Transverse colon (tissue), 4 donors: ENCODE measurements at regions not wholly inside any gene's neighbourhood (a gene's known extent, or its start where the extent isn't known, plus 50 kb on each side); places are given as distances from the start of the nearest gene placed in this dataset.

Source experiments
- DNase-seq: peaks from one replicate; pipeline ENCODE4 v3.0.0-alpha.2; 2019
- H3K27ac ChIP-seq, 4 donors: fragments of 200-600 bp; sonication (generic); 2 replicates each; pipeline ENCODE4 v1.5.1; 2016 to 2018; ENCODE audit warnings: inconsistent platforms in 4 of 4
- H3K27me3 ChIP-seq: fragments of 200-600 bp; sonication (generic); 2 replicates; pipeline ENCODE4 v1.5.1; 2017; ENCODE audit warnings: inconsistent platforms
- H3K36me3 ChIP-seq, 4 donors: fragments of 200-600 bp; sonication (generic); 2 replicates each; pipeline ENCODE4 v1.5.1; 2017 to 2019; ENCODE audit warnings: inconsistent platforms in 4 of 4
- H3K4me1 ChIP-seq, 4 donors: fragments of 200-600 bp; sonication (generic); 2 replicates each; pipeline ENCODE4 v1.5.1; 2017 to 2020; ENCODE audit warnings: inconsistent platforms in 4 of 4
- H3K4me3 ChIP-seq, 4 donors: fragments of 200-600 bp; sonication (generic); 1 replicate in 1 of 4; 2 replicates in 3 of 4; pipeline versions ENCODE4 v1.5.1 to v1.6.1; 2017 to 2019; ENCODE audit warnings: inconsistent platforms in 4 of 4
- H3K9me3 ChIP-seq, 2 donors: fragments of 200-600 bp; sonication (generic); 2 replicates each; pipeline ENCODE4 v1.5.1; 2017 to 2019; ENCODE audit warnings: inconsistent platforms in 2 of 2
- EP300 ChIP-seq: sonication (generic); formaldehyde crosslinking; IDR thresholded peaks from one replicate; pipeline ENCODE4 v1.6.1; 2017; ENCODE audit warnings: antibody characterized with exemption, low read depth
- POLR2A ChIP-seq: fragments of 450-650 bp; IDR thresholded peaks from one replicate; pipeline ENCODE4 v1.6.1; 2016; ENCODE audit warnings: antibody characterized with exemption, mild to moderate bottlenecking, moderate library complexity
- POLR2AphosphoS5 ChIP-seq, 3 donors: sonication (generic); formaldehyde crosslinking; IDR thresholded peaks; one replicate each; pipeline ENCODE4 v1.6.1; 2016; ENCODE audit warnings: antibody characterized with exemption in 3 of 3
- WGBS, 2 donors: methylation state at CpG; one replicate each; pipeline ENCODE4 v1.1.5; 2018; ENCODE audit warnings: low coverage in 1 of 2; 5-methylcytosine and 5-hydroxymethylcytosine counted together
- in situ Hi-C, 4 donors: fragments of 200-750 bp; cut with MboI; loops; one replicate each; pipeline versions ENCODE4 v1.15.0 to v1.15.1; 2017; ENCODE audit warnings: low sequenced_read_pairs in 3 of 4, low pct_ligation_motif_present in 1 of 4, low pct_unique_long_range_greater_than_20kb in 1 of 4
- intact Hi-C: fragments of 100-400 bp; cut with DNase I; formaldehyde crosslinking; loops from one replicate; pipeline ENCODE4 v1.15.1; 2023; ENCODE audit warnings: low total_unique reads
- TF ChIP-seq, protein P1 (sequence below), 5 experiments: fragments of 200-600 bp in 3 of 5; fragments of 450-650 bp in 2 of 5; sonication (generic) in 3 of 5; IDR thresholded peaks; 1 replicate in 2 of 5; 2 replicates in 3 of 5; pipeline ENCODE4 v1.5.1; 2016 to 2017; ENCODE audit warnings: antibody characterized with exemption in 5 of 5, inconsistent platforms in 3 of 5, mild to moderate bottlenecking in 2 of 5, moderate library complexity in 1 of 5

DNA sequence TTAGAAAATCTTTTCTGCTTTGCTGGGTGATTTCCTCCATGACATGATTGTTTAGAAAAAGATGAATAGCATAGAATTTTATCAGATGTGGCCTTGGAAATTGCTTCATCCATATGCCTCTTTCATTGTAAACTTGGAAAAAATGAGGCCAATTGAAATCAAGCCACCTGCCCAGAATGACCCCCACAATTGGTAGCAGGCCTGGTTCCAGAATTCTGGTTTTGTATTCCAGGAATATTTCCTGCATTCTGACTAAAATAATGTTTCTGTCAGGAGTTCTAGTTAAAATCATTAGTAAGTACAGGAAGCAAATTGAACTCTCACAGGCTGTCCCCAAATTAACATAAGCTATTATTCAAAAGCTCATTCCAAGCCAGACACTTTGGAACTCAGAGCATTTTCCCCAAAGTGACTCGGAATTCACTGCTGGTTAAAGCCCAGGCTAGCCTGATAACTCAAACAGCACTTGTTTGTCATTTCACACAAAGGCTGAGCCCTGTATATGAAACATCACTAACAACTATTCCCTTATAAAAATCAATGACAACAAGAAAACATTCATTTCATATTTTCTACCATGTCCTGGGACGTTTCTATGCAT is 75.1 kb upstream of the ADCY2 start:
- Histone ChIP-seq H3K36me3 (no peaks in the 10 kb centered on the region), H3K4me1 (no peaks in the 10 kb centered on the region), H3K27ac (no peak overlapping the region), H3K4me3 (no peak overlapping the region), H3K9me3 (no peaks in the 10 kb centered on the region), H3K27me3 (no peaks in the 10 kb centered on the region)
- TF ChIP-seq POLR2AphosphoS5 (IDR thresholded peaks at IDR 0.05) = no peak
- TF ChIP-seq EP300 = no peak
- TF ChIP-seq POLR2A = no peak
- TF ChIP-seq, protein P1, sequence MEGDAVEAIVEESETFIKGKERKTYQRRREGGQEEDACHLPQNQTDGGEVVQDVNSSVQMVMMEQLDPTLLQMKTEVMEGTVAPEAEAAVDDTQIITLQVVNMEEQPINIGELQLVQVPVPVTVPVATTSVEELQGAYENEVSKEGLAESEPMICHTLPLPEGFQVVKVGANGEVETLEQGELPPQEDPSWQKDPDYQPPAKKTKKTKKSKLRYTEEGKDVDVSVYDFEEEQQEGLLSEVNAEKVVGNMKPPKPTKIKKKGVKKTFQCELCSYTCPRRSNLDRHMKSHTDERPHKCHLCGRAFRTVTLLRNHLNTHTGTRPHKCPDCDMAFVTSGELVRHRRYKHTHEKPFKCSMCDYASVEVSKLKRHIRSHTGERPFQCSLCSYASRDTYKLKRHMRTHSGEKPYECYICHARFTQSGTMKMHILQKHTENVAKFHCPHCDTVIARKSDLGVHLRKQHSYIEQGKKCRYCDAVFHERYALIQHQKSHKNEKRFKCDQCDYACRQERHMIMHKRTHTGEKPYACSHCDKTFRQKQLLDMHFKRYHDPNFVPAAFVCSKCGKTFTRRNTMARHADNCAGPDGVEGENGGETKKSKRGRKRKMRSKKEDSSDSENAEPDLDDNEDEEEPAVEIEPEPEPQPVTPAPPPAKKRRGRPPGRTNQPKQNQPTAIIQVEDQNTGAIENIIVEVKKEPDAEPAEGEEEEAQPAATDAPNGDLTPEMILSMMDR (IDR thresholded peaks at IDR 0.05) = no peak
- in situ Hi-C loops = no loop called here
- WGBS, 2 donors = 38 to 48% methylated on average over 2 of the region's 2 CpGs
- intact Hi-C loops = no loop called here
- no peak for DNase-seq

DNA sequence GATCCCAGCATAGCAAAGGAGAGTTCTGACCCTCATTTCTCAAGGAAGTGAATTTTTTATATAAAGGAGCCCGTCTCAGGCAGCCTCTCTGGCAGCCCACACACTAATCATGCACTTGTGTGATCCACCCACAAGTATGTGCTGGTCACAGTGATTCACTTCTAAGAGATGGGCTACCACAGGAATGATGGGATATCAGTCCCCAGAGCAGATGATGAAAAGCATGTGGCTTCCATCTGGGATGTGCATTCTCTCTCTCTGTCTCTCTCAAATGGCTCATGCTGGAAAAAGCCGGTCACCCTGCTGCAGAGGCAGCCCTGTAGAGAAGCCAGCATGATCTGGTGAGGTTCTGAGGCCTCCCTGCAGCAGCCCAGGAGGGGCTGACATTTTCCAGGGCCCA is 74.2 kb upstream of the ADCY2 start:
- H3K27ac ChIP-seq = no peak overlapping the region
- no peaks in the 10 kb centered on the region for H3K9me3 ChIP-seq
- intact Hi-C loops = no loop called here
- no peak overlapping the region for H3K4me3 ChIP-seq
- H3K4me1 ChIP-seq = no peaks in the 10 kb centered on the region
- in situ Hi-C loops = no loop called here
- DNase-seq = no peak
- 32% methylated on average over 2 of the region's 2 CpGs; no CpG with 5 or more reads in 1 of the 2 donors for WGBS, 2 donors
- no peaks in the 10 kb centered on the region for H3K27me3 ChIP-seq
- H3K36me3 ChIP-seq = no peaks in the 10 kb centered on the region
- TF ChIP-seq POLR2A = no peak
- peak in 1 of 3 donors; percentile 21 for TF ChIP-seq POLR2AphosphoS5 (IDR thresholded peaks at IDR 0.05)
- TF ChIP-seq EP300 = no peak

DNA sequence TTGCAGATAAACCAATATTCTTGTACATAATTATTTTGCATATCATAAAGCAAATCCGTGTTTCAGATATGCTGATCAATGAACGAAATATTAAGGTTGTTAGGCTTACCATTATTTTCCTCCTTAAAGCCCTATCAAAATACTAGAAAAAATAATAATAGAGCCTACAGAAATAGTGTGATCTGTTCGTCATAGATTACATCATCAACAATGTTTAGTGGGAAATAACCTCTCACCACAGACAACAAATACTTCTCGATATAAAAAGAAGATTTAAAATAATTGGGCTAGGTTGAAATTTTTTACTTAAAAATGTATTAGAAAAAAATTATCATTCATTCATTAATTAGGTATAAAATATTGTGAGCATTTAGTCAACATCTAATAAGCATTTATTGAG is 71.0 kb upstream of the ADCY2 start:
- intact Hi-C loops = no loop called here

DNA sequence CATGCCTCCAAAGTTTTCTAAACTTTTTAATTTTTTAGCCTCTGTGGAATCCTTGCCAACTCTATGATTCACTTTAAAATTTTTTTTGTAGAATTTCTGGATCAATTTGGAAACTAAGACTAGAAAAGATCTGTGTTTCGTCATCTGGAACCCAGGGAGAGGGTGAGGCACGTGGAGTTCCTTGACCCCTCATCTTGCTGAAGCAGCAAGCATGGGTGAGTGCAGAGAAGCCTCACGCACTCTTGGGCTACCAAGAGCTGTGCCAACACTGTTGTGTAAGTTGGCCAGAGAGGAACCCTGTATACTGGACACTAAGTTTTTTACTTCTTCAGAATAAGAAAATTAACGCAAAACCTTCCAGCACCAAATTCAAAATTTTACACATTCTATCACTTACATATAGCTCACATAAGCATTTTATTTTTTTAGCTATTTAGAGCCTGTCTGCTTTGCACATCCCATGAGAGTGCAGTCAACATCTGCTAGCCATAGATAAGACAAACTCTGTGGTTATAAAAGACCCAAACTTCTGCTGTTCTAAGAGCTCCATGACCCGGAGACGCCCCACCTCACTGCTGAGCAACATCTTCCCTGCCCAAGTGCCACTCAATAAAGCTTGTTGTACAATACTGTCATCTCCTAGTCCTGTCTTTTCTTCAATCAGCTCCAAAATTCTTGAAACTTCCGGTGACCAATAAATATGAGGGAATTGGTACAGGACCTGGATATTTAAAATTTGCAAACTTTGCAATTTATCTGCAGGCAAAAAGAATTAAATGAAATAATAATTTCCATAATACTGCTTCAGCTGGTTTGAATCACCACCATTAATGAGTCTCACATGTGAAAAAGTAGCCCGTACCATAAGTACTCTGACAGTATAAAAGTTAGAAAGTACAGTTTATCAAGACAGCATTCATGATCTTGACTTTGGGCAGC is 69.7 kb upstream of the ADCY2 start:
- Histone ChIP-seq H3K27ac (no peak overlapping the region), H3K36me3 (no peaks in the 10 kb centered on the region), H3K27me3 (no peaks in the 10 kb centered on the region), H3K9me3 (no peaks in the 10 kb centered on the region), H3K4me3 (no peak overlapping the region), H3K4me1 (no peaks in the 10 kb centered on the region)
- no peak for TF ChIP-seq POLR2AphosphoS5 (IDR thresholded peaks at IDR 0.05)
- TF ChIP-seq EP300 = no peak
- TF ChIP-seq POLR2A = no peak
- TF ChIP-seq, protein P1 (IDR thresholded peaks at IDR 0.05) = no peak
- 83% methylated on average over 8 of the region's 8 CpGs for WGBS, 2 donors
- no peak for DNase-seq
- in situ Hi-C loops (no loop called here), intact Hi-C loops (no loop called here)

More for the DNA sequence above, 71.0 kb upstream of the ADCY2 start:
- TF ChIP-seq POLR2A = no peak
- TF ChIP-seq, protein P1 (IDR thresholded peaks at IDR 0.05) = no peak
- H3K9me3 ChIP-seq = no peaks in the 10 kb centered on the region
- no peaks in the 10 kb centered on the region for H3K4me1 ChIP-seq
- no peaks in the 10 kb centered on the region for H3K36me3 ChIP-seq
- no peaks in the 10 kb centered on the region for H3K27me3 ChIP-seq
- WGBS, 2 donors = 81 to 87% methylated on average over 4 of the region's 4 CpGs
- no peak for DNase-seq
- no peak overlapping the region for H3K4me3 ChIP-seq
- H3K27ac ChIP-seq = no peak overlapping the region
- in situ Hi-C loops = no loop called here
